Right cardiac atrium (tissue), 5 donors: ENCODE measurements at regions not wholly inside any gene's neighbourhood (a gene's known extent, or its start where the extent isn't known, plus 50 kb on each side); places are given as distances from the start of the nearest gene placed in this dataset.

Experiments
- ATAC-seq, 2 donors: fragments of 200-7000 bp; cut with Tn5 transposase; one replicate each; pipeline versions ENCODE4 v1.8.0 to v1.9.1; 2020; ENCODE audit warnings: moderate library complexity in 2 of 2, mild to moderate bottlenecking in 1 of 2
- DNase-seq, 3 donors: peaks; one replicate each; pipeline ENCODE4 v3.0.0-alpha.2; 2020
- H3K27ac ChIP-seq: one replicate; pipeline ENCODE4 v1.5.1; 2013; ENCODE audit warnings: mild to moderate bottlenecking, low read length, control low read depth, moderate library complexity
- H3K27me3 ChIP-seq: one replicate; pipeline ENCODE4 v1.6.1; 2013; ENCODE audit not compliant: control insufficient read depth, insufficient read depth
- H3K4me1 ChIP-seq: one replicate; pipeline ENCODE4 v1.6.1; 2013; ENCODE audit warnings: low read length; ENCODE audit not compliant: control insufficient read depth, insufficient read depth
- H3K4me3 ChIP-seq: one replicate; pipeline ENCODE4 v1.5.1; 2013; ENCODE audit warnings: low read length, control low read depth
- H3K9me3 ChIP-seq: one replicate; pipeline ENCODE4 v1.6.1; 2013; ENCODE audit warnings: low read length; ENCODE audit not compliant: control insufficient read depth
- WGBS: extraction: QIAGEN DNeasy Blood & Tissue Kit; methylation state at CpG from one replicate; pipeline ENCODE4 v1.1.7; 2013; 5-methylcytosine and 5-hydroxymethylcytosine counted together
- intact Hi-C, 4 donors: fragments of 100-400 bp; cut with DNase I; formaldehyde crosslinking; loops; one replicate each; pipeline versions ENCODE4 v1.11.0 to v1.14.0; 2022 to 2023
- donor health status: healthy with polysubstance abuse.
- donor health status: DM: no; HTN: yes; CAD: no.
- donor health status: DM: no; HTN: no; CAD: no.
- donor health status: DM: no; HTN: yes; CAD: no; lungs with severe emphysema.
- donor health status: DM: yes; HTN: yes; CAD: no.

DNA sequence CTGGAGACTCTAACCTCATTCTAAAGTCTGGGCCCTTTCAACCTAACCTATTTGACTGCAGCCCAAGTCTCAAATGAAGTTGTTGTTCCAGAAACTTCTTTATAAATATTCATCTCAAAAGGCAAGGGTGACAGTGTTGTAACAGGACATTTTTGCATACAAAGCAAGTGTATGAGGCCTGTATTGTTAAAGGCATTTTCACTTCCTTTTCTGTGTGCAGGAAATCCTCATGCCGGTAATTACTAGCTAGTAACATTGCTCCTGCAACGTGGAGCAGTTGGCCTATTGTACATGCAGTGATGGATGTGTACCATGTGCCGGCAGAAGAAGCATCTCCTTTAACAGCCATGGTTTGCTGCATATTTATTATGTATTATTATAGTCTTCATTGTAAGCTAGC is 156.5 kb upstream of the RMST start:
- no peaks in the 10 kb centered on the region for H3K4me1 ChIP-seq
- 57% methylated on average over 3 of the region's 3 CpGs for WGBS
- no peak overlapping the region for H3K4me3 ChIP-seq
- peak in 1 of 2 donors; percentile 39 for ATAC-seq
- H3K27ac ChIP-seq = no peak overlapping the region
- no peaks in the 10 kb centered on the region for H3K27me3 ChIP-seq
- H3K9me3 ChIP-seq = no peaks in the 10 kb centered on the region
- intact Hi-C loops = loop anchor here in 3 of 4 donors (5.0 to 10.0 kb wide), 3 partner anchors 319 to 721 kb away; no protein-coding TSS in a partner anchor
- no peak for DNase-seq

DNA sequence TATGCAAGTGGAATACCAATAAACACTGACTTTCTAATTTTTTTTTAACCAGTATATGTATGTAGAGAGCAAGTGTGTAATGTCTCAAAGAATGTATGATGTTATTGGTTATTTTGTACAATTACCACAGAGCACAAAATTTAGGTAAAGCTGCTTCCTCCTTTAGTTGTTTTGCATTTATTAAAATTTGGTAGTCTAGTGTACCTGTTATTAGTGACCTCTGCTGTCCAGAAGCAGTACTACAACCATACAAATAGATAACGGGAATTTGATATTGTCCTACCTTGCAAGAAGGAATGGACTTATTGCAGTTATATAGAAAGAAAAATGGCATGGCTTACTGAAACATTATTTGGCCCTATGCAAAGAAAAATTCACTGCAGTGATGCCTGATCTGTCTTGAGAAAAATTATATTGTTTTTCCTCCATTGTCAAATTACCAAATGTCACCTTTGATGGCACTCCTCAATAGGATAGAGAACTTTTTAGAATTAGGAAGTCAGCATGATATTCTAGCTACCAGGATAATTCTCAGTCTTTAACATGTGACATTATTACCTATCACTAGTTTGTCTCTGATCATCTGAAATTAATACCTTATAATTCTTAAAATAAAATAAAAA is 153.9 kb upstream of the RMST start:
- no peaks in the 10 kb centered on the region for H3K9me3 ChIP-seq
- WGBS = 15% methylated on average over 1 of the region's 1 CpG
- intact Hi-C loops = loop anchor here in 3 of 4 donors (5.0 to 10.0 kb wide), 3 partner anchors 321 to 724 kb away; no protein-coding TSS in a partner anchor
- H3K27me3 ChIP-seq = peaks cover 2% of the 10 kb centered on the region
- H3K4me1 ChIP-seq = no peaks in the 10 kb centered on the region
- DNase-seq (no peak), ATAC-seq (no peak)
- no peak overlapping the region for H3K27ac ChIP-seq
- H3K4me3 ChIP-seq = no peak overlapping the region

DNA sequence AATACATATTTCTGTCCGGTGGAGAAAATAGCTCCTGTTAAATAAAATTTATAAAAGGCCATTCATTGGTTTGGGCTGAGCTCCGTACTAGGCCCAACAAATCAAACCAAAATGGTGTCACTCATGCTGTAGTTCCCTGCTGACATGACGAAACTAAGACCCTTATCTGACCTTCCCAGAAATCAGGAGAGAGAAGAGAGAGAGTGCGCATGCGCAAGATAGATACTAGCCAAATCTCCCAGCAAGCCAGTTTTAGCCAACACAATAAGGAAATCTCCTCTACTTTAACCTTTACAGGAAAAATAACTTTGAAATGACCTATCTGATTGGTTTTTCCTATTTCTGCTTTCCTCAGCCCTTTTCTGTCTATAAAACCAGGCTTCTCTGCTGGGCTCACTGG is 152.7 kb upstream of the RMST start:
- 60% methylated on average over 5 of the region's 5 CpGs for WGBS
- H3K4me3 ChIP-seq = no peak overlapping the region
- no peak overlapping the region for H3K27ac ChIP-seq
- no peak for ATAC-seq
- no peaks in the 10 kb centered on the region for H3K4me1 ChIP-seq
- intact Hi-C loops = loop anchor here in 3 of 4 donors (5.0 to 10.0 kb wide), 3 partner anchors 323 to 725 kb away; no protein-coding TSS in a partner anchor
- H3K9me3 ChIP-seq = no peaks in the 10 kb centered on the region
- DNase-seq = no peak
- H3K27me3 ChIP-seq = peaks cover 2% of the 10 kb centered on the region

- intact Hi-C loops = no loop called here
- no peak overlapping the region for H3K4me3 ChIP-seq
- H3K27me3 ChIP-seq = peaks cover 2% of the 10 kb centered on the region
- H3K9me3 ChIP-seq = no peaks in the 10 kb centered on the region
- ATAC-seq = no peak
- no peak for DNase-seq
- no peaks in the 10 kb centered on the region for H3K4me1 ChIP-seq
- no peak overlapping the region for H3K27ac ChIP-seq
- WGBS = 64% methylated on average over 3 of the region's 3 CpGs
Observed at GRCh38 chr12:97312570-97313135, 150.0 kb upstream of the RMST start.

GRCh38 chr12:97313471-97314190 is 149.0 kb upstream of the RMST start:
- Histone ChIP-seq H3K27me3 (peaks cover 2% of the 10 kb centered on the region), H3K9me3 (no peaks in the 10 kb centered on the region), H3K4me1 (no peaks in the 10 kb centered on the region), H3K4me3 (no peak overlapping the region), H3K27ac (no peak overlapping the region)
- ATAC-seq (no peak), DNase-seq (no peak)
- WGBS = 45% methylated on average over 2 of the region's 2 CpGs
- intact Hi-C loops = no loop called here

DNA sequence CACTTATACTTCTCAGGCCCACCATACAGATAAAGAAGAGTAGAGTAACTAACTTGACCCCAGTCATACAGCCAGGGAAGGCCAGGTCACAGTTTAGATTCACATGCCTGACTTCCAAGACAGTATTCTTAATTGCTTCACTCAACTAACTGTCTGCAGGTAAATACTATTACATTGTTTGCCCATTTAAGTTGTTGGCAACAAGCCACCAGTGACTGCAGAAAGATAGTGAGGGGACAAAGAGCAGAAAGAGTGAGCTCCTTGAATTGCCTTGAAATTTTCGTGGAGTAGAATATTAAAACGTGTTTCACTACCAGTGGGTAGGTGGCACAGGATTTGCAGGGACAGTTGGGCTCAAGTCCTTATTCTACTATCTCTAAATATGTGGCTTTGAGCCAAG is 146.3 kb upstream of the RMST start:
- H3K27ac ChIP-seq = no peak overlapping the region
- no peaks in the 10 kb centered on the region for H3K9me3 ChIP-seq
- no peak for DNase-seq
- no peak overlapping the region for H3K4me3 ChIP-seq
- ATAC-seq = no peak
- no peaks in the 10 kb centered on the region for H3K4me1 ChIP-seq
- peaks cover 1% of the 10 kb centered on the region for H3K27me3 ChIP-seq
- 79% methylated on average over 2 of the region's 2 CpGs for WGBS
- intact Hi-C loops = no loop called here

- H3K27ac ChIP-seq = no peak overlapping the region
- DNase-seq (peak in 1 of 3 donors; percentile 25), ATAC-seq (peak in 1 of 2 donors; percentile 64)
- H3K9me3 ChIP-seq = no peaks in the 10 kb centered on the region
- H3K4me1 ChIP-seq = no peaks in the 10 kb centered on the region
- no peak overlapping the region for H3K4me3 ChIP-seq
- intact Hi-C loops = loop anchor here in 1 of 4 donors (10.0 kb wide), 1 partner anchor 737 kb away; no protein-coding TSS in a partner anchor
- H3K27me3 ChIP-seq = no peaks in the 10 kb centered on the region
- 58% methylated on average over 4 of the region's 4 CpGs for WGBS
Observed at GRCh38 chr12:97321621-97322020, 141.0 kb upstream of the RMST start.

DNA sequence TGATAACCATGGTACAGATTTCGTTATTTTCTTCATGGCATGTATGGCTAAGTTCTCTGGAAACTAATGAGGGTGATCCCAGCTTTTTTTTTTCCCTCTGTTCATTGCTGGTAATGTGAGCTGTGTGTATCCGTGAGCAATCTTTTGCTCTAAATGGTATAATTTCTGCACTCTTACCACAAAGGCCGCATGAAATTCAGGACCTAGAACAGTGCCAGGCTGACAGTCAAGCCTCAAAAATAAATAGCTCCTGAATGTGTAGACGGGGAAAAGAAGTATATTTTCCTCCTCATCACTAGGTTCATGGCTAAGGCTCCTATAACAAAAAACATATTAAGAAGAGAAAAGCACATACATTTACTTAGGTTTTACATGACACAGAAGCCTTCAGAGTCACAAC is 140.2 kb upstream of the RMST start:
- Histone ChIP-seq H3K4me3 (no peak overlapping the region), H3K4me1 (no peaks in the 10 kb centered on the region), H3K9me3 (no peaks in the 10 kb centered on the region), H3K27me3 (no peaks in the 10 kb centered on the region), H3K27ac (no peak overlapping the region)
- no peak for DNase-seq
- no peak for ATAC-seq
- 49% methylated on average over 4 of the region's 4 CpGs for WGBS
- intact Hi-C loops = loop anchor here in 1 of 4 donors (10.0 kb wide), 1 partner anchor 738 kb away; no protein-coding TSS in a partner anchor

DNA sequence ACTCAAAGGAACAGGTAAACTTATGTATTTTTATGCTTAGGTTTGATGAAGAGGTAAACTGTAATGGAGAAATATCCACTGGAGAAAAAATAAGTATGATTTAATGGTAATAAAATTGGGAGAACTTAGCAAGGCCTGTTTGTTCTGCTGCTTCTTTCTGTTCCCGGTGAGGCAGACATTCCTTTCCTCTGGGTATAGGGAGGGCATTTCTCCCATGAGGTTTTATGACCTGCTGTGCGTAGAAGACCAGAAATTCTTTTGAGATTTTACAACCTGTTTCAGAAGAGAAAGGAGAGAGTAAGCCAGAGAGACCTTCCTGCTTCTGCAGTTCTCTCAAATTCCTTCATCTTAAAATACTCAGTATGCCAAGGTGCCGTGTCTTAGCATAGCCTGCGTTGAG is 139.4 kb upstream of the RMST start:
- Histone ChIP-seq H3K4me1 (no peaks in the 10 kb centered on the region), H3K4me3 (no peak overlapping the region), H3K9me3 (no peaks in the 10 kb centered on the region), H3K27ac (no peak overlapping the region), H3K27me3 (no peaks in the 10 kb centered on the region)
- intact Hi-C loops = loop anchor here in 1 of 4 donors (10.0 kb wide), 1 partner anchor 738 kb away; no protein-coding TSS in a partner anchor
- no peak for ATAC-seq
- WGBS = 80% methylated on average over 4 of the region's 4 CpGs
- DNase-seq = no peak

DNA sequence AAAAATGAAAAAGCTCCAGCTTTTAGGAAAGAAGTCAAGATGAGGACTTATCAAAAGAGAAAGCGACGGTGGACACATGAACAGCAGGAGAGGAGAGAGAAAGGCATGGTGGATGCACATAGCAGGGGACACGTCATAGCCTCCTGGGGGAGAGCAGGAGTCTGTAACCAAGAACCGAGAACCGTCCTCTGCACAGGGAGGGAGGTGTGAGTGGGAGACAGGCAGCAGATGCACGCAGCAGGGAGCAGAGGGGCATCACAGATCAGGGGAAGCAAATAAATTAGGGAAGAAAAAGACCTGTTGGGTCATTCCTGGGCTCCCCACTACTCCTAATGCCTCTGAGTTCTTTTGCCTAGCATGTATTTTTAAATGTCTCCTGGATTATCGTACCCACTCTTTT is 138.1 kb upstream of the RMST start:
- Histone ChIP-seq H3K27me3 (no peaks in the 10 kb centered on the region), H3K4me3 (no peak overlapping the region), H3K4me1 (no peaks in the 10 kb centered on the region), H3K27ac (no peak overlapping the region), H3K9me3 (no peaks in the 10 kb centered on the region)
- ATAC-seq (no peak), DNase-seq (no peak)
- 69% methylated on average over 7 of the region's 7 CpGs for WGBS
- intact Hi-C loops = loop anchor here in 1 of 4 donors (10.0 kb wide), 1 partner anchor 740 kb away; no protein-coding TSS in a partner anchor

DNA sequence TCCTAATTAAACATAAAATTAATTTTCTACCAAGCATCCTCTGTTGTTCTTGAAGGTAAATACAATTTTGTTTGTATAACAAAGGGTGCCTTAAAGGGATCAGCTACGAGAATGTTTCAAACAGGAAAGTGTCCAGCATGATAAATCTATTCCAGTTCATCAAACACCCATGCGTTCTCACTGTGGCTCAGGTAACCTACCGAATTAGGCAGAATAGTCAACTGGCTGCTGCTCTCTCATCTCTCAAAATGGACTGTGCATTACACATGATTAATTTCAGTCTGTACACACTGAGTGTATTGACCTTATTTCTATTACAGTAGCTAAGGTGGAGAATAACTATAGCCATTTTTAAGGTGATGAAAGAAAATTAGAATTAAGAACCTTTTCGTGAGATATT is 127.5 kb upstream of the RMST start:
- Histone ChIP-seq H3K9me3 (no peaks in the 10 kb centered on the region), H3K4me1 (no peaks in the 10 kb centered on the region), H3K27ac (no peak overlapping the region), H3K4me3 (no peak overlapping the region), H3K27me3 (peaks cover 3% of the 10 kb centered on the region)
- WGBS = 76% methylated on average over 4 of the region's 4 CpGs
- DNase-seq (no peak), ATAC-seq (no peak)
- intact Hi-C loops = no loop called here
